ENCODE measurements at regions not wholly inside any gene's neighbourhood (a gene's known extent, or its start where the extent isn't known, plus 50 kb on each side); places are given as distances from the start of the nearest gene placed in this dataset.

DNA sequence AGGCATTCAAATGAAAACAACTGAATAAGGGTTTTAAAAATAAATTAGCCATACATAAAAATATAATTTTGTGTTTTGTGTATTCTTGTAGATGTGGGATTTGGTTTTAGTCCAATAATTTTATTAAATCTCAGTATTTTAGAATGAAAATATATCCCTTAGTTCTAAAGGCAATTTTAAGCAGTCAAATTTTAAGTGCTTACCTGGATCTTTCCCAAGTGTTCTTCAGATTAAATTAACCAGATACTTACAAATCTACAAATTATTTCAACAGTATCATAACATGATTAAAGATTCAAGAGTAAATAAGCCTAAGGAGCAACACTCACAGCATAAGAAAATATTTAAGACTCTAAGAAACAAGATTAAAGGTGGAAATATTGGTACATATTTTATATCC is 275.0 kb upstream of the RBMS3 start:
- Histone ChIP-seq H3K36me3 (ENCODE audit: control insufficient read depth, low read length) (no peaks in the 10 kb centered on the region), H3K4me3 (ENCODE audit: low read length) (no peak overlapping the region), H3K4me2 (ENCODE audit: low read length) (no peak overlapping the region), H4K20me1 (ENCODE audit: control insufficient read depth, insufficient read depth, low read depth, low read length) (no peaks in the 10 kb centered on the region), H3K79me2 (ENCODE audit: control insufficient read depth, low read length) (no peaks in the 10 kb centered on the region), H3K9me2 (replicated peaks; ENCODE audit: control insufficient read depth, low read length) (no peaks in the 10 kb centered on the region), H3K4me1 (ENCODE audit: control insufficient read depth, low read length) (no peaks in the 10 kb centered on the region), H3F3A (ENCODE audit: control insufficient read depth, insufficient read depth) (no peaks in the 10 kb centered on the region), H3K27ac (ENCODE audit: low read depth, low read length) (no peak overlapping the region), H3K27me3 (ENCODE audit: control insufficient read depth, low read length) (no peaks in the 10 kb centered on the region), H3K9me3 (ENCODE audit: control insufficient read depth, insufficient read depth, low read length) (no peaks in the 10 kb centered on the region)
- no peak for TF ChIP-seq EZH2phosphoT487 (IDR thresholded peaks at IDR 0.05; ENCODE audit: borderline replicate concordance, low read length)
- TF ChIP-seq, protein P1, sequence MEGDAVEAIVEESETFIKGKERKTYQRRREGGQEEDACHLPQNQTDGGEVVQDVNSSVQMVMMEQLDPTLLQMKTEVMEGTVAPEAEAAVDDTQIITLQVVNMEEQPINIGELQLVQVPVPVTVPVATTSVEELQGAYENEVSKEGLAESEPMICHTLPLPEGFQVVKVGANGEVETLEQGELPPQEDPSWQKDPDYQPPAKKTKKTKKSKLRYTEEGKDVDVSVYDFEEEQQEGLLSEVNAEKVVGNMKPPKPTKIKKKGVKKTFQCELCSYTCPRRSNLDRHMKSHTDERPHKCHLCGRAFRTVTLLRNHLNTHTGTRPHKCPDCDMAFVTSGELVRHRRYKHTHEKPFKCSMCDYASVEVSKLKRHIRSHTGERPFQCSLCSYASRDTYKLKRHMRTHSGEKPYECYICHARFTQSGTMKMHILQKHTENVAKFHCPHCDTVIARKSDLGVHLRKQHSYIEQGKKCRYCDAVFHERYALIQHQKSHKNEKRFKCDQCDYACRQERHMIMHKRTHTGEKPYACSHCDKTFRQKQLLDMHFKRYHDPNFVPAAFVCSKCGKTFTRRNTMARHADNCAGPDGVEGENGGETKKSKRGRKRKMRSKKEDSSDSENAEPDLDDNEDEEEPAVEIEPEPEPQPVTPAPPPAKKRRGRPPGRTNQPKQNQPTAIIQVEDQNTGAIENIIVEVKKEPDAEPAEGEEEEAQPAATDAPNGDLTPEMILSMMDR (IDR thresholded peaks at IDR 0.05; ENCODE audit: low read depth, low read length, poor library complexity, severe bottlenecking): no peak

DNA sequence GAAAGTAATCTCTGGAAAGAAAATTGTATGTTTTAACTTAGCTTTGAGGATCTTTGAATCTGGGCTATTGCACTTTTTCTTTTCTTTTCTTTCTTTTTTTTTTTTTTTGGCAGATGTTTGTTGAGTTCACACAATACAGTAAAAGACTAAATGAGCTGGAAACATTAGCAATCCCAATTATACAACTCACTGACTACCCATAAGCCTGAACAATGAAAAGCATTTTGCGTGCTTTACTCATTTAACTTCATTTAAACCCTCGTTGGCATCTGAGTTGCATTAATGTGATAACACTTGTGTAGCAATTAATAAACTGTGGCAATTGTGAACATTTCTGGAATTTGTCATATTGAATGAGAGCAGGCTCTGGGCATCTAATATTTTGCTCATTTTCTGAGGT is 269.4 kb upstream of the RBMS3 start:
- Histone ChIP-seq H3K9me3 (ENCODE audit: control insufficient read depth, insufficient read depth, low read length) (no peaks in the 10 kb centered on the region), H3K4me2 (ENCODE audit: low read length) (no peak overlapping the region), H3K36me3 (ENCODE audit: control insufficient read depth, low read length) (no peaks in the 10 kb centered on the region), H3K4me3 (ENCODE audit: low read length) (no peak overlapping the region), H3K9me2 (replicated peaks; ENCODE audit: control insufficient read depth, low read length) (no peaks in the 10 kb centered on the region), H4K20me1 (ENCODE audit: control insufficient read depth, insufficient read depth, low read depth, low read length) (no peaks in the 10 kb centered on the region), H3K4me1 (ENCODE audit: control insufficient read depth, low read length) (no peaks in the 10 kb centered on the region), H3K27ac (ENCODE audit: low read depth, low read length) (no peak overlapping the region), H3K27me3 (ENCODE audit: control insufficient read depth, low read length) (no peaks in the 10 kb centered on the region), H3F3A (ENCODE audit: control insufficient read depth, insufficient read depth) (no peaks in the 10 kb centered on the region), H3K79me2 (ENCODE audit: control insufficient read depth, low read length) (no peaks in the 10 kb centered on the region)
- TF ChIP-seq, protein P1 (IDR thresholded peaks at IDR 0.05; ENCODE audit: low read depth, low read length, poor library complexity, severe bottlenecking): no peak
- TF ChIP-seq EZH2phosphoT487 (IDR thresholded peaks at IDR 0.05; ENCODE audit: borderline replicate concordance, low read length): no peak

DNA sequence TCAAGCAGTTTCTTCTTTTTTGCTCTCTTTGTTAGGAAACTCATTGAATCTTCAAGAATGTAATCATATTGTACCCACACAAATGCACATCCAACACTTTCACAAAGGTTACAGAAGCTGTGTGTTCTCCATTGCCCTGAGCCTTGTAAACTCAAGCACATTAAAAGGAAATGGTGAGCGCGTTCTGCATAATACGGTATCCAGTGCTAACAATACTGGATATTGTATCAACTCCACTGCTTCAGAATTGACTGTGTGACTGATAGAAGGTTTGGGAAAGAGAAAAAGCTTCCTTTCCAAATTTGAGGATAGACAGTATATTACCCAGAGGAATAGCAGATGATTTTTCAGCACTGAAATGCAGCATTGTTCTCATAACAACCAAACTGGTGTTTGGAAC is 268.9 kb upstream of the RBMS3 start:
- Histone ChIP-seq H3K4me3 (ENCODE audit: low read length) (no peak overlapping the region), H3K9me3 (ENCODE audit: control insufficient read depth, insufficient read depth, low read length) (no peaks in the 10 kb centered on the region), H3K79me2 (ENCODE audit: control insufficient read depth, low read length) (no peaks in the 10 kb centered on the region), H3K9me2 (replicated peaks; ENCODE audit: control insufficient read depth, low read length) (no peaks in the 10 kb centered on the region), H3K4me1 (ENCODE audit: control insufficient read depth, low read length) (no peaks in the 10 kb centered on the region), H4K20me1 (ENCODE audit: control insufficient read depth, insufficient read depth, low read depth, low read length) (no peaks in the 10 kb centered on the region), H3K4me2 (ENCODE audit: low read length) (no peak overlapping the region), H3K36me3 (ENCODE audit: control insufficient read depth, low read length) (no peaks in the 10 kb centered on the region), H3K27me3 (ENCODE audit: control insufficient read depth, low read length) (no peaks in the 10 kb centered on the region), H3F3A (ENCODE audit: control insufficient read depth, insufficient read depth) (no peaks in the 10 kb centered on the region), H3K27ac (ENCODE audit: low read depth, low read length) (no peak overlapping the region)
- TF ChIP-seq, protein P1 (IDR thresholded peaks at IDR 0.05; ENCODE audit: low read depth, low read length, poor library complexity, severe bottlenecking): no peak
- TF ChIP-seq EZH2phosphoT487 (IDR thresholded peaks at IDR 0.05; ENCODE audit: borderline replicate concordance, low read length): no peak

GRCh38 chr3:29022976-29023375 is 257.9 kb upstream of the RBMS3 start:
- Histone ChIP-seq H3K4me3 (ENCODE audit: low read length) (no peak overlapping the region), H3K4me1 (ENCODE audit: control insufficient read depth, low read length) (peaks cover 5% of the 10 kb centered on the region), H3F3A (ENCODE audit: control insufficient read depth, insufficient read depth) (no peaks in the 10 kb centered on the region), H3K27me3 (ENCODE audit: control insufficient read depth, low read length) (no peaks in the 10 kb centered on the region), H3K4me2 (ENCODE audit: low read length) (no peak overlapping the region), H3K9me2 (replicated peaks; ENCODE audit: control insufficient read depth, low read length) (no peaks in the 10 kb centered on the region), H3K27ac (ENCODE audit: low read depth, low read length) (no peak overlapping the region), H4K20me1 (ENCODE audit: control insufficient read depth, insufficient read depth, low read depth, low read length) (no peaks in the 10 kb centered on the region), H3K9me3 (ENCODE audit: control insufficient read depth, insufficient read depth, low read length) (no peaks in the 10 kb centered on the region), H3K36me3 (ENCODE audit: control insufficient read depth, low read length) (no peaks in the 10 kb centered on the region), H3K79me2 (ENCODE audit: control insufficient read depth, low read length) (no peaks in the 10 kb centered on the region)
- no peak for TF ChIP-seq EZH2phosphoT487 (IDR thresholded peaks at IDR 0.05; ENCODE audit: borderline replicate concordance, low read length)
- TF ChIP-seq, protein P1 (IDR thresholded peaks at IDR 0.05; ENCODE audit: low read depth, low read length, poor library complexity, severe bottlenecking): no peak

All from DOHH2 (cell line).